Neural progenitor cell (in vitro differentiated cells): ENCODE measurements at regions not wholly inside any gene's neighbourhood (a gene's known extent, or its start where the extent isn't known, plus 50 kb on each side); places are given as distances from the start of the nearest gene placed in this dataset.

Source experiments
- EZH2 ChIP-seq: fragments of 200-600 bp; sonication (generic); IDR thresholded peaks from 2 replicates; pipeline ENCODE4 v1.6.1; 2017; ENCODE audit warnings: antibody characterized with exemption, mild to moderate bottlenecking, moderate library complexity
- EZH2phosphoT487 ChIP-seq: fragments of 200-600 bp; sonication (generic); IDR thresholded peaks from 2 replicates; pipeline ENCODE4 v1.6.1; 2017; ENCODE audit warnings: antibody characterized with exemption
- TF ChIP-seq, protein P1 (sequence below): fragments of 200-600 bp; sonication (generic); IDR thresholded peaks from 2 replicates; pipeline ENCODE4 v1.5.1; 2017; ENCODE audit warnings: antibody characterized with exemption, mild to moderate bottlenecking

DNA sequence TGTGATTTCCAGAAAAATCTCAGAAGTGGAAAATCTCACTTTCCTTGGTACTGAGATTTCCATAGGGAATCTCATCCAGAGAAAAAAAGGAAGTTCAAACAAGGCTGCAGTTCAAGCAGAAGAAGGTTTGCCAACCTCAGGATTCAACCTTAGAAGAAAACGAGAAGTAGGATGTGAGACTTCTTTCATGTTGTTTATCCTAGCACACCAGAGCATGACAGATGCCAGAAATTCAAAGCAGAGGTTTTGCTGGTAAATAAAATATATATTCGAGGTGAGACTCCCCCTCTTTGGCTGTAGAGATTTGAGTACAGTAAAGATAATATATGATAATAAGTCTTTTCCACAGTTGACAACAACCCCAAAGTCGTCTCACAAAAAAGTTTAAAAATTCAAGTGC lies 116.9 kb upstream of the SMC2 start:
- TF ChIP-seq, protein P1, sequence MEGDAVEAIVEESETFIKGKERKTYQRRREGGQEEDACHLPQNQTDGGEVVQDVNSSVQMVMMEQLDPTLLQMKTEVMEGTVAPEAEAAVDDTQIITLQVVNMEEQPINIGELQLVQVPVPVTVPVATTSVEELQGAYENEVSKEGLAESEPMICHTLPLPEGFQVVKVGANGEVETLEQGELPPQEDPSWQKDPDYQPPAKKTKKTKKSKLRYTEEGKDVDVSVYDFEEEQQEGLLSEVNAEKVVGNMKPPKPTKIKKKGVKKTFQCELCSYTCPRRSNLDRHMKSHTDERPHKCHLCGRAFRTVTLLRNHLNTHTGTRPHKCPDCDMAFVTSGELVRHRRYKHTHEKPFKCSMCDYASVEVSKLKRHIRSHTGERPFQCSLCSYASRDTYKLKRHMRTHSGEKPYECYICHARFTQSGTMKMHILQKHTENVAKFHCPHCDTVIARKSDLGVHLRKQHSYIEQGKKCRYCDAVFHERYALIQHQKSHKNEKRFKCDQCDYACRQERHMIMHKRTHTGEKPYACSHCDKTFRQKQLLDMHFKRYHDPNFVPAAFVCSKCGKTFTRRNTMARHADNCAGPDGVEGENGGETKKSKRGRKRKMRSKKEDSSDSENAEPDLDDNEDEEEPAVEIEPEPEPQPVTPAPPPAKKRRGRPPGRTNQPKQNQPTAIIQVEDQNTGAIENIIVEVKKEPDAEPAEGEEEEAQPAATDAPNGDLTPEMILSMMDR = no peak
- TF ChIP-seq EZH2 = no peak
- TF ChIP-seq EZH2phosphoT487 = no peak
